ENCODE measurements at regions not wholly inside any gene's neighbourhood (a gene's known extent, or its start where the extent isn't known, plus 50 kb on each side); places are given as distances from the start of the nearest gene placed in this dataset.

GRCh38 chr7:36011588-36011965, 141.5 kb upstream of the EEPD1 start:
- DNase-seq, result no peak

GRCh38 chr7:36013246-36014014, 139.6 kb upstream of the EEPD1 start:
- DNase-seq, result no peak

GRCh38 chr7:36014961-36015360, 138.1 kb upstream of the EEPD1 start:
- DNase-seq, result no peak

GRCh38 chr7:36015733-36016132, 137.3 kb upstream of the EEPD1 start:
- DNase-seq, result no peak

GRCh38 chr7:36016648-36017047, 136.4 kb upstream of the EEPD1 start:
- no peak for DNase-seq

- DNase-seq, result no peak
Observed at GRCh38 chr7:36017111-36017510, 135.9 kb upstream of the EEPD1 start.

- DNase-seq, result no peak
Observed at GRCh38 chr7:36018816-36019484, 134.1 kb upstream of the EEPD1 start.

- no peak for DNase-seq
Observed at GRCh38 chr7:36019538-36019937, 133.5 kb upstream of the EEPD1 start.

- DNase-seq, result no peak
Observed at GRCh38 chr7:36019980-36020379, 133.1 kb upstream of the EEPD1 start.

- no peak for DNase-seq
Observed at GRCh38 chr7:36021367-36021766, 131.7 kb upstream of the EEPD1 start.

GRCh38 chr7:36021917-36022550, 131.0 kb upstream of the EEPD1 start:
- DNase-seq, result peak; percentile 81

- no peak for DNase-seq
Observed at GRCh38 chr7:36023033-36023560, 130.0 kb upstream of the EEPD1 start.

GRCh38 chr7:36025190-36025589, 127.9 kb upstream of the EEPD1 start:
- no peak for DNase-seq

- DNase-seq, result no peak
Observed at GRCh38 chr7:36029311-36029710, 123.7 kb upstream of the EEPD1 start.

GRCh38 chr7:36029853-36030515, 123.1 kb upstream of the EEPD1 start:
- DNase-seq, result no peak

GRCh38 chr7:36032361-36032818, 120.7 kb upstream of the EEPD1 start:
- no peak for DNase-seq

- no peak for DNase-seq
Observed at GRCh38 chr7:36034020-36034419, 119.0 kb upstream of the EEPD1 start.

GRCh38 chr7:36035186-36035585, 117.9 kb upstream of the EEPD1 start:
- no peak for DNase-seq

GRCh38 chr7:36036590-36036989, 116.5 kb upstream of the EEPD1 start:
- DNase-seq, result no peak

- DNase-seq, result peak; percentile 74
Observed at GRCh38 chr7:36037121-36037662, 115.9 kb upstream of the EEPD1 start.

- no peak for DNase-seq
Observed at GRCh38 chr7:36038063-36038721, 114.9 kb upstream of the EEPD1 start.

GRCh38 chr7:36039243-36039642, 113.8 kb upstream of the EEPD1 start:
- no peak for DNase-seq

Data from femur (tissue), 1 donor.